ENCODE measurements at regions not wholly inside any gene's neighbourhood (a gene's known extent, or its start where the extent isn't known, plus 50 kb on each side); places are given as distances from the start of the nearest gene placed in this dataset.
"Not testable (repeated sequence)": the region's sequence is repeated elsewhere in the genome, so short reads cannot be mapped to it uniquely, and the experiment has no call there.

DNA sequence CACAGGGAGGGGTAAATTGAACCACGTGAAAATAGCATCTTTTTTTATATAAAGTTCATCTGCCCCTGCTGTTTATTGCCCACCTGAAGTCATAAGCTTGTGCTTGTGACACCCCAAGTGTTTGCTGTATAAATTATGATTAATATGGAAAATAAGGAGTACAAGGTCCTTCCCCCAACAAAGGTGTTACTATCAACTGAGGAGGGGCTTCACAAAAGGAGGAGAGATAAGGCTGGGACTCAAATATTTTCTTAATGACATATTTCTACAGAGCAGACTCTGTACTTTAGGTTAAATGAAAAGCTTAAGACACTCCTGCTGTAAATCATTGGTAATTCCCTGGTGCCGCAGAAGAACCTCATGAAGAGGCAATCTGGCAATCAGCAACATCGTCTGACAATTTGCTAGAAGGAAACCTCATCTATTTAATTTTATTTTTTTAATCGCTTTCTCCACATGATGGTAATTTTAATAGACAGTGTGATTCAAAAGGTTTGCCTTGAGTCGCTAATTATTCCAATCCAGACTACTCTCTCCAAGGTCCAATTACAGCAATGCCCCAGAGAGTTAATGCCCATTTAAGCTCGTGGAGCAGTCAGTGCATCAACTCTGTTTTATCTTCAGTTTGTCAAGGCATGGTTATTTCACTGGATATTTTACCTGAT is 1432.4 kb downstream of the FAM181B start:
- no peak for DNase-seq (ENCODE audit: low read depth)

DNA sequence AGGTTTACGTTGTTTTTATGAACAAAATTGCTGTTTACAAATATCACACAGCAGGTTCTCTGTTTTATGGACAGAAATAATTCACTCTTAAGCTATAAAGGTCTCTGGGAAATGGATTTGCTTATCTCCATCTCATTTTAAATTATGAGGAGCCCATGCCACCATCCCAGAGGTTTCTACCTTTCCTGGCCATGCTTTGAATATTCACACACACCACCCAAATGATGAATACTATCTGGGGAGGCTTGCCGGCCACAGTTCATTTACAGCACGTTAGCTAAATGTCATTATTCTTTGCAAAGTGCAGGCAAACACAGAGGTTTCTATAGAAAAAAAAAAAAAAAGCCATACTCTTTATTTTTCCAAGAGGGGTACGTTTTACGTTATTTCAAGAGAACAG is 1446.7 kb downstream of the FAM181B start:
- no peak for DNase-seq (ENCODE audit: low read depth)

DNA sequence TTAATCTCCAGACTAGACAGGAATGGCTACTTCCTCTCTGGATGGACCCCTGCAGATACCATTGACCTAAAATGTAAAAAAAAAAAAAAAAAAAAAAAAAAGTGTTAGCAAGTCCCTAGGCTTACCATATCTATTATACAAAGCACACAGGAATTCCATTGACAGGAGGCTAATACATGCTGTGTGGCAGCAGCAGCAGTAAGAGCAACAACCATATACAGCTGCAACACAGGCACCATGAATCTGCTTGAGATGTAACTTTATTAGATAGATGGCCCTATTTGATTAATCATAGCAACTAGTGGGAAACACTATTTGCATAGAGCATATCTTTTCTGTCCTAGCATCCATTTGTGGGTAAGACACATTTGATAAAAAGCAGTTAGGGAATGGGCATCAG is 1447.1 kb downstream of the FAM181B start:
- no peak for DNase-seq (ENCODE audit: low read depth)

DNA sequence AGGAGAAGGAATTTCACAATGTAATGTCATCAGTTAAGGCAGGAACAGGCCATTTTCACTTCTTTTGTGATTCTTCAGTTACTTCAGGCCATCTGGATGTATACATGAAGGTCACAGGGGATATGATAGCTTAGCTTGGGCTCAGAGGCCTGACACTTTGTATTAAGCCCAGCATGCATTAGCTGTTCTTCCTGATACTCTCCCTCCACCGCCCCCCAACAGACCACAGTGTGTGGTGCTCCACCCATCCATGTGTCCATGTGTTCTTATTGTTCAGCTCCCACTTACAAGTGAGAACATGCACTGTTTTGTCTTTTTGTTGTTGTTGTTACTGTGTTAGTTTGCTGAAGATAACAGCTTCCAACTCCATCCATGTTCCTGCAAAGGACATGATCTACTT is 1453.4 kb downstream of the FAM181B start:
- DNase-seq (ENCODE audit: low read depth) = not testable (repeated sequence)

DNA sequence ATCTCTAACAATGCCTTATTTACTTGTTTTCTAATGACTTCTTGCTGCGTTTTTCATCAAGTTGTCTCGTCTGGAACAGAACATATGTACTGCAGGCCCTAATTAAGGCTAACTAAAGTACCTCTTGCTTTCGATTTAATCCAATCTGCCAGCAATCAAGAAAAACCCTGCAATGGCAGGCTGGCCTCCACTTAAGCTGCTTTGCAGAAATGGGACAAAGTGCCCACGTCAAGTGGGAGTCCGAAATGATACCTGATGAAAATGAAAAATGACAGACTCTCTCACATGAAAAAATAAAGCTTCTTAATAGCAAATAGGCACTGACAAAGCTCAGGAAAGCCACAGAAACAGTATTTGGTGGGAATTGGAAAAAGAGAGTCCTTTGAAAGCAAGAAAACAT is 1454.7 kb downstream of the FAM181B start:
- no peak for DNase-seq (ENCODE audit: low read depth)

DNA sequence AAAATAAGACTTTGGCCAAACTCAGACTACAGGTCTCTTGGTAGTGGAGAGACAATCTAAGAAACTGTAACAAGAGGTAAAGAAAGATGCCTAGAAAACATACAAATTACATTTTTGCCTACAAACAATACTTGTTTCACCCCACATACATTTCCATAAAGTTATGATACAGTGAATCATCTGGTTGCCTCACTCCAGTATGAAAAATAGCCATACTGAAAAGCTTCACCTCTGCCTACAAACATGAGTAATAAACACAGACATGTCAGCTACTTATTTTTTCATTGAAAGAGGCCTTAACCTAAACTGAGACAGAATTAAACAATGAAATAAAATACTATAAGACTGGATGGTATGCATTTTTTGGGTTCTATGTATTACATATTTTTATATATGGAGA is 1463.0 kb downstream of the FAM181B start:
- no peak for DNase-seq (ENCODE audit: low read depth)

DNA sequence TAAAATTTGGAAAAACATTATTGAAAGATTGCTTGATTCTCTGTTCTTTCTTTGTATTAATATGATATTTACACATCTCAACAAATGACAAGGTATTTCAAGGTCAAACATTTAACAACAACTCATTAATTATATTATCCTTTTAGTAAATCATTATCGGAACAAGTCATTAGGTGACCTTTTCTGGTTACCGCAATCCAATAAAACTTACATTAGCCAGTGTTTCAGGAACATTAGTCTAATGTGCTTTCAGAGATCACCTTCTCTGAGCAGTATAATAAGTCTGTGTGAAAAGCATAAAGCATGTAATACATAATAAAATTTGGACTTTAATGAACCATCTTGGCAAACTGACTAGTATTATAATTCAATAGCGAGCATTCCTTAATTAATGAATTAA is 1466.4 kb downstream of the FAM181B start:
- DNase-seq (ENCODE audit: low read depth) = no peak

DNA sequence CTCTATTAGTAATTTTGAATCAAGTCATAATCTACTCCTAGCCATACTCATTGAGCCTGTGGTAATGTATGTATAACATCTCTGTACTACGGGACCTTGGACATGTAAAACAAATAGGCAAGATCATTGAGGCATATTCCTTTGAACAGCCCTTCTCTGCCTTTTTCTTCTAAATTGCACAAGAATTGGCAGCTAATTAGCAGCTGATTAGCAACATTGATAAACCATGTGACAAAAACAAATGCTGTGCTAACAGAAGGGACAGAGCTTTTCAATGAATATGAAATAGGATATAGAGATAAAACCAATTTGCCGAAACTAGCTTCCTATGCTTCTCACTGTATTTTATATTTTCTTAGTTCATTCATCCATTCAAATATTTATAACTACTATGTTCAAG is 1474.2 kb downstream of the FAM181B start:
- DNase-seq (ENCODE audit: low read depth) = no peak

DNA sequence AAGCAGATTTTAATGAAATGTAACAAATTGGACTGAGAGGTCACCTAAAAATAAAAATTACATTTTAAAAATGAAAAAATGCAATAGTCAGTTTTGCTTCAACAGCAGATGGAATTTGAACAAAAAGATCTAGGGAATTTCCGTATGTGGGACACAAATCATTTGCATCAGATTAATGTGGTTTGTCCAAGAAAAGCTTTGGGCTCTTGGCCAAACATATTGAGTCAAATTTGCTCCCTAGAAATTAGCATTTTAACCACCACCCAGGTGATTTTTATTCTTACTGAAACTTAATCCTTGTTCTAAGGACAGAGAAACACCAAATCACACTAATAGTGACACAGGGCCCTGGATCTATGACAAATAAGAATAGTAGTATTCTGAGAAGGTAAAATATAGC is 1477.8 kb downstream of the FAM181B start:
- DNase-seq (ENCODE audit: low read depth) = no peak

DNA sequence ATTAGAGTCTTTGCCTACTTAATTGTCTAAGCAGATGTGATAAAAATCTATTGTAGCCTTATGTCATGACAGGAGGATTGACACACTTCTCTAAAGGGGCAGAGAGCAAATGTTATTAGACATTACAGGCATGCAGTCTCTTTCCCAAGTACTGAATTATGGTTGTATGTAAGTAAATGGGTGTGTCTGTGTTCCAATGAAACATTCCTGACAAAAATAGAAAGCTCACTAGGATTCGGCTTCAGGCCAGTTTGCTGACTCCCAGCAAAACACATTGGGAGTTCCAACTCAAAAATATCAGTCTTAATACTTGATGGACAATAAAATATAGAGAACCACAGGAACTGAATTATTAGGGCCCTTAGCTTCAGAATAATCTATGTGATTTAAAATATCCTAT is 1480.4 kb downstream of the FAM181B start:
- DNase-seq (ENCODE audit: low read depth) = no peak

DNA sequence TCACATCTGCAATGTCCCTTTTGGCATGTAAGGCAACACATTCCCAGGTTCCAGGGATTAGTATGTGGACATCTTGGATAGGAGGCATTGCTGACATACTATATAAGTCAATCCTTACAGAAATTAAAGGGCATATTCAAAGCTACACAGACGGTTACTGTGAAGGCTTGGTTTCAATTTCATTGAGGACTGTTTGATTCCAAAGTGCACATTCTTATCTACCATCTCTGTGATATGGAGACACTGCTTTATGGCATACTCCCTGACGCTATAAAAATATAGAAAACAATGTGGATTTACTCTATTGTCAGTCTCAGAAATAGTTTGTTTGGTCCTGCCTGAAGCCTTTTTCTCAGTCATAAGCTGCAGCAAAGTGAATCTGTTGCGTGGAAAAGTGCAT is 1486.7 kb downstream of the FAM181B start:
- no peak for DNase-seq (ENCODE audit: low read depth)

DNA sequence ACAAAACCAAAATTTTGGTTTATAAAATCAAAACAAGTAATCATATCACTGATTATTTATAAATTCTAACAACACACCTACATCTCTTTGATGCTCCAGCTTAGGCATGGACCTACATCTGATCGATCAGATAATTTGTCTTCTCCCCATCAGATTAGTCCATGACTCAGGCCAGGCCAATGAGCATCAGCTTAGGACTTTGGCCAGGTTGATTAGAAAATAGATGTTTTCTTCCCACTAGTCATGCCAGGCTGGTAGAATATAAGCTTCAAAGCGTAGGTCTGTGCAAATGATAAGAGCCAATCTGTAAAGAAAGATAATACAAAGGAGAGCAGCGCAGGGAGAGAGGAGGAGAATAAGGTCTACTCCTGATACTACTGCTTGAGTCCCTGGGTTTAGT is 1487.9 kb downstream of the FAM181B start:
- no peak for DNase-seq (ENCODE audit: low read depth)

DNA sequence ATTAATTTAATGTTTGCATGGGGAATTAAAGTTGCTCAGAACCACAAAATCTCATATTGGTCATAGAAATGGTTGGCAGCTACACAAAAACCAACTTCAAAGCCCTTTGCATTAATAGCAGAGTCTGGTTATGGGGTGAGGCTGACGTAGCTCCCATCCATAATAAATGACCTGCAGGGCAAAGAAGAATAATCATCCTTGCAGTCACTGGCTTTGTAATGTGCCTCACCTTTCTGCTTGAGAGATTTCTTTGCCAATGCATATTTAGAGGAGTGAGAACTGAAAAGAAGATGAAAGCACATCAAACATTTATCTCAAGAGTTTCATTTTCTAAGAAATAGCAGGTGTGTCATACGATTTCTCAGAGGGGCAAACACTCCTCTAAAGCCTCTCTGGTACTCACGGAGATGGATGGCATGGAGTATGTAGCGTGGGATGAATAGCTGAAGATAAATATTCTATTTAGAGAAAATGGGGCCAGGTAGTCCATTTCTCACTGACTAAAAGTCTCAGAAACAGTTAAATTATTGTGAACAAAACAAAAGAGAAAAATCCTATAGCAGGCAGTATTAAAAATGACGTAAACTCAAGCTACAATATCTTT is 1491.9 kb downstream of the FAM181B start:
- no peak for DNase-seq (ENCODE audit: low read depth)

DNA sequence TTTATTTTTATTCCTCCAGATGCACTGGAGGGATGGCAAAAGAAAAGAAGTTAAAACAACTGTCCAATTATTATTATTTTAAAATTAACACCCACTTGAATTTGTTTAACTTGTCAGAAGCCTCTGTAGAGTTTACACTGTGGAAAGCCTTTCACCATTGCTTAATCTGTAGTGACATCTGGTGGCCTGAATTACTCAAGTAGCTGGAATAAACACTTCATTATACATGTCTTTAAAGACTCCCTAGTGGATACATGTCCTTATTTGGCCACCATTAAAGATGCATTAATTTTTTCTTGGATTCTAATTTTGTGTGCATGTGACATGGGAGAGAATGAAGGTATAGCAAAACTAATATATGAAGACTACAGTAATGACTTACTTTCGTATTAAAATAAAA is 1496.5 kb downstream of the FAM181B start:
- DNase-seq (ENCODE audit: low read depth) = no peak

DNA sequence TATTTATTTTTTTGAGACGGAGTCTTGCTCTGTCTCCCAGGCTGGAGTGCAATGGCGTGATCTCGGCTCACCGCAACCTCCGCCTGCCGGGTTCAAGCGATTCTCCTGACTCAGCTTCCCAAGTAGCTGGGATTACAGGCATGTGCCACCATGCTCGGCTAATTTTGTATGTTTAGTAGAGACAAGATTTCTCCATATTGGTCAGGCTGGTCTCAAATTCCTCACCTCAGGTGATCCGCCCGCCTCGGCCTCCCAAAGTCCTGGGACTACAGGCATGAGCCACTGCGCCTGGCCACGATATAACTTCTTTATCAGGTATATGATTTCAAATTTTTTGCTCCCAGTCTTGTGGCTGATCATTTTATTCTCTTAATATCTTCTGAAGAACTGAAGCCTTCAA is 1506.3 kb downstream of the FAM181B start:
- DNase-seq (ENCODE audit: low read depth) = not testable (repeated sequence)

DNA sequence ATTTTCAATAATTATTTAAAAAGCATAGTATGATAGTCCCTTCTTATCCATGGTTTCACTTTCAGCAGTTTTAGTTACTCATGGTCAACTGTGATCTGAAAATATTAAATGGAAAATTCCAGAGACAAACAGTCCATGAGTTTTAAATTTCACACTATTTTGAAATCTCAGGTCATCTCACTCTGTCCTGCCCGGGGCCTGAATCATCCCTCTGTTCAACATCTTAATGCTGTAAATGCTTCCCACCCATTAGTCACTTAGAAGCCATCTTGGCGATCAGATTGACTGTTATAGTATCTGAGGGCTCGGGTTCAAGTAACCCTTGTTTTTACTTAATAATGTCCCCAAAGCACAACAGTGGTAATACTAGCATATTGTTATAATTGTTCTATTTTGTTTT is 1509.3 kb downstream of the FAM181B start:
- no peak for DNase-seq (ENCODE audit: low read depth)

DNA sequence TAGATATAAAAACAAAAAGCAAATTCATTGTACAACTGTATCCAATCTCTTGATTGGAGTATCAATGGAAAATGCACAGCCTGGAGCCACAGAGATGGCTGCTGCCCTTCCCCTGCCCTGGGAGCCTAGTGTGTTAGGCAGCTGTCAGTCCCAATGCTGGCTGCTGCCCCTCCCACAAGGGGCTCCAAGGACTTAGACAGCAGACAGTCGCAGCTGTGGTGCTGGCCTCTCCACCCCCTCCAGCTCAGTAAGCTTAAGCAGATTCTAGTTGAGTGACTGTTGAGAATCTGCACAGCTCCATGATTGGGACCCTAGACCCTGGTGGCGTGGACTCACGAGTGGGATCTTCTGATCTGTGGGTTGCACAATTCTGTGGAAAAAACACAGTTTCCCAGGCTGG is 1511.2 kb downstream of the FAM181B start:
- DNase-seq (ENCODE audit: low read depth) = no peak

DNA sequence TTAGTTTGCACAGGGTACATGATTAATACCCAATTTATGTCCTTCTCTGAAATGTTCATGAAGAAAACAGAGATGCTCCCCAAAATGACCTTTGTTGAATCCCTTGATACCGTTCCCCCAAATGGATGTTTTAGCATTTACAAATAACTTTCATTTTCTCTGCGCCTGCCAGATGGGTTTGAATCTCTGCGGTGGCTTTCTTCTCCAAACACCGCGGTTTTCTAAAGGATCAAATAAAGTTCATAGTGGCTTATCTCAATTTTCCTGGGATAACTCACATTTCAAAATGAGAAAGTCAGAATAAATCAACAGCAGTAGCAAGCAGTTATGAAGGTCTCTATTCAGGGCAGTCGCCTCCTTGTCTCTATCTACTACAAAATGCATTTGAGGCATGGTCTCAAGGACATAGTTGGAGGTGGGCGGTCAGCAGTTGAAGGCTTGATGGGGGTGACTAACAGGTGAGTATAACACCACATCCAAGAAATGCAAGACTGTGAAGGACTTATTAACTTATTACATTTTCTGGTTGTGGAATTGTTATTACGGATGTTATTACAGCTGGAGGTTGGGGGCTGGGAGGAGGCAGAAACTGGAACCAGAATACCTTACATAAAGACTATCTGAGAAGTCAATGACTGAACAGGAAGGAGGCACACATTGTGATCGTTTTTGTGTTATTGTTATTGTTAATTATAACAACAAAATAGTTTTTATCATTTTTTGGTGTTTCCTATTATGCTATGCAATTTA is 1513.3 kb downstream of the FAM181B start:
- DNase-seq (ENCODE audit: low read depth) = no peak

DNA sequence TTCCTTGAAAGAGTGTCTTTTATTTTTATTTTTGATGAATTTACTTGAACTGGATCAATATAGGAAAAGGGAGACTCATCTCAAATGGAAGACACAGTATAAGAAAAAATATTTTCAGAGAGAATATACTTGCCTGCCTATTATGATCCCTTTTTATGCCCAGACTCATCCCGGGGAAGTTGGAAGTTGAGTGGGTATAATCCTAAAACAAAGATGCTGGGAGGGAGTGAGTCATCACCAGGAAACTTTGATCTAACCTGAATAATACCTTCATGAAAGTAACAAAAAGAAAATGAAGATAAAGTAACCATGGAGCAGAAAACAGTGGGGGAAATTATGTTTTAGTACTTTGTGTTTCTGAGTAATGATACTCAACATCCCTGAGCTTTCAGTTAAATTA is 1514.0 kb downstream of the FAM181B start:
- DNase-seq (ENCODE audit: low read depth) = no peak

DNA sequence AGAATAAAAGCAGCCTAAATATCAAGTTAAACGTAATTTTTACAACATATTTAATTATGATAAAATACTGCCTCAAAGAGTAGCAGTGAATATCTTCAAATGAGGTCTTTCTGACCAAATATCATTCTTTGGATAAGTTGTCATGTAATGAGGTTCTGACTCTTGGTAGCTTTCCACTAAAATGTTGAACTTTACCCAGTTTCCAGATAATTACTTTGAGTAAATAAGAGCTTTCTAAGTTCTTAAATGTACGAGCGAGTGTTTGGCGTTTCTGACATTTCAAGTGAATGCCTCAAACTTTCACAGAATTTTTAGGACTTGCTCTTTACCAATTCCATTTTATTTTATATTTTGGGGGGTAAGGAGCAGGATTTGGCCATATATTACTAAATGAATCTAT is 1515.2 kb downstream of the FAM181B start:
- DNase-seq (ENCODE audit: low read depth) = no peak

DNA sequence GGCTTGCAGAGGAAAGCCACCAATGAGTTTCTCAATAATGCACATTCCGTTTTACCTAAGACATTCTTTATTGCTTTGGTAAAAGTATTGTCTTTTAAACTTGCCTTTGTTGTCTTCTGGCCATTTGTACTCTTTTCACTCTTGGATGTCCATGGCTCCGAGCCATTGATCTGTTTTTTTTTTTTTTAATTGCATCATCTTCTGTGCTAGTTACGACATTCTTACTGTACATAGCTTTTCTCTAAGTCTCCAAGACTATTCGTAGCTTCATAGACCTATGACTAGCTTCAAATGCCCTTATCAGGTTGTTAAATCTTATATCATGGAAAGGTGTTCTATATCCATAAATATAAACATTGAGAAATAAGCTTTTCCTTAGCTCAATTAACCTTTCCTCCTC is 1522.6 kb downstream of the FAM181B start:
- DNase-seq (ENCODE audit: low read depth) = no peak

DNA sequence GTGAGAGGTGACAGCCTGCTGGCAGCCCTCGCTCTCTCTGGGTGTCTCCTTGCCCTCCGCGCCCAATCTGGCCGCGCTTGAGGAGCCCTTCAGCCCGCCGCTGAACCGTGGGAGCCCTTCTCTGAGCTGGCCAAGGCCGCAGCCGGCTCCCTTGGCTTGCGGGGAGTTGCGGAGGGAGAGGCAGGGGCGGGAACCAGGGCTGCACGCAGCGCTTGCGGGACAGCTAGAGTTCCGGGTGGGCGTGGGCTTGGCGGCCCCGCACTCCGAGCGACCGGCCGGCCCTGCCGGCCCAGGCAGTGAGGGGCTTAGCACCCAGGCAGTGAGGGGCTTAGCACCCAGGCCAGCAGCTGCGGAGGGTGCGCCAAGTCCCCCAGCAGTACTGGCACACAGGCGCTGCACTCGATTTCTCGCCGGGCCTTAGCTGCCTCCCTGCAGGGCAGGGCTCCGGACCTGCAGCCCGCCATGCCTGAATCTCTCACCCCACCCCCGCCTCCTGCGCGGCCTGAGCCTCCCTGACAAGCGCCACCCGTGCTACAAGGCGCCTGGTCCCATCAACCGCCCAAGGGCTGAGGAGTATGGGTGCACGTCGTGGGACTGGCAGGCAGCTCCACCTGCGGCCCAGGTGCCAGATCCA is 1526.1 kb downstream of the FAM181B start:
- DNase-seq (ENCODE audit: low read depth) = no peak

DNA sequence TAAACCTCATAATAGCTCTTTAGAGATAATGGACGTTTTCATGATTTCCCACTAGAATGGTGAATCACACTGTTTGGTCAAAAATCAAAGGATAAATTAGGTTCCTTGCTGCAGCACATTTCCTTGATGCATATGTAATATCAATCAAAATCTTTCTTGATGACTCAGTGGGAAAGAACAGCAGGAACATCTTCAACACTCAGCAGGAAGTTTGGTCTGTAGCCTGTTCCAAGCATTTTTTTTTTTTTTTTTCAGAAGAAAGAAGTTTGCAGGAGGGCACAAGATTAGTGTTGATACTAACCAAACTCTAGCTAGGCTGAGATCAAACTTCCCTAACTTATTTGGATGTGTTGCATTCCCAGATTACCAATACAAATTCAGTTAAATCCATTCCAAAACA is 1529.8 kb downstream of the FAM181B start:
- DNase-seq (ENCODE audit: low read depth) = no peak
